GM21717 (cell line): ENCODE measurements at regions not wholly inside any gene's neighbourhood (a gene's known extent, or its start where the extent isn't known, plus 50 kb on each side); places are given as distances from the start of the nearest gene placed in this dataset.
"Not testable (repeated sequence)": the region's sequence is repeated elsewhere in the genome, so short reads cannot be mapped to it uniquely, and the experiment has no call there.

Source experiments
- ATAC-seq: cut with Tn5 transposase; IDR thresholded peaks from one replicate; pipeline ENCODE4 v1.9.1; 2021; ENCODE audit warnings: mild to moderate bottlenecking, moderate library complexity; ENCODE audit not compliant: unreplicated experiment

DNA sequence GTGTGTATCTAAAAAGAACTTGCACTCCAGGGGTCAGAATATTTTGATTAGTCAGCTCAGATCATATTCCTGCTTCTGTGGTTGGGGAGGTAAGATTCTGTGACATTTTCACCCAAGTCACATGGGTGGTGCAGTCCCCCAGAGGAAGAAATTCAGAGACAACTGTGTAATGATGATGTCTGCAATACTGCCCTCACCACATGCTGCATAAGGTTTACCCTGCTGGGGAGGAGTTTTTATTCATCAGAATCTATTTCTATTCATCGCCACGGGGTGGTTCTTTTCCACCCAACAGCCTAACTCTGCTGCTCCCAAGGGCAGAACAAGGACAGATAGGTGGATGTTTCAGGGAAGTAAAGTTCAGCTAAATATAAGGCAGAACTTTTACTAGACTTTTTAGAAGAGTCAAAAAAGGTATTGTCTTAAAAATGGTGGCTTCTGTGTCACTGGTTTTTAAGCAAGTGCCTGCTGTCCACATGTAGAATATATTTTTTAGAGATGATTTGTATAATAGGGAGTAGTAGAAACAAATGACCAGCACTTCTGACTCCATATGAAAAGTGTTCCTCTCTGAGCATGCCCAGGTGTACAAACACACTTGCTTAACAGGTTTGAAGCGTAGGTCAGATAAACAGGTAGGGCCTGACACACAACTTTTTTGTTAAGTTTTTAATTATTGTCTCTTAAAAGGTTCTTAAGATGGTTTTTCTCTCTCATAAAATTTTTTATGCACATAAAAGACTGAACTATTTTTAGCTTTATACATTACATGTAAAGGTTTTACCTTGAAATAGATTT, 352.7 kb downstream of the LRRC70 start:
- ATAC-seq = no peak

- ATAC-seq = no peak
These were observed 343.6 kb downstream of the LRRC70 start for GRCh38 chr5:62922191-62922590.

DNA sequence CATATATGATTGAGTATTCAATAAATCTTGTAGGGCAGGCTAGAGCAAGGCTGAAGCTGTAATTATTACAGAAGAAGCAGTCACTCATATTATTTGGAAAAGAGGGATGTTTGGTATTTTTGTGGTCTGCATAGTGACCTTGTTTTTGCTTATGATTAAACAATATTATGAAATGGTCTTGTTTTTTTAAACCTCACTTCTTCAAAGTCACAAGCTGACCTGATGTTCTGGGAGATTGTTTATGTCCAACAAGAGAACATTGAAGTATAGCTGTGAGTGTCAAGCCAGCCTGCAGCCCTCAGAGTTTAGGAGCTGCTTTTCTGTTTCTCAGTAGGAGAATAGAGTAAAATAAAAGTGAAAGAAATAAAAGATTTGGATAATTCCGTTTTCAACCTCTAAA, 342.2 kb downstream of the LRRC70 start:
- no peak for ATAC-seq

GRCh38 chr5:62909326-62909725, 330.7 kb downstream of the LRRC70 start:
- no peak for ATAC-seq

DNA sequence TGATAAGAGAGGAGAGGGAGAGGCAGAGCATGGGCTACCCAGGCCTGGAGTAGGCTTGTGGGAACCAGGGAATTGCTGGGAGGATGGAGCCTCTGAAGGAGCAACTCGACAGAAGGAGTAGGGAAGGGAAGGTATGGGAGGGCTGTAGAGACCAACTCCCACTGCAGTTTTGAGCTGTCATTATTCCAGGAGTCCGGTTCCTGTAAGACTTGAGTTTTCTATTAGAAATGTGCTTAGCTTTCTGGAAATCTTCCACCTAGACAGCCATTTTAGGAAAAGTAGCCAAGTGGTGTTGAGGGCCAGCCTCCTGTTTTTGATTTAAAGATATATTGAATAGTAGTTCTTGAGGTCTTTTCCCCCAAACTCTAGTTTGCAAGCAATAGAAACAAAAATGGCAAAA, 323.5 kb downstream of the LRRC70 start:
- no peak for ATAC-seq

DNA sequence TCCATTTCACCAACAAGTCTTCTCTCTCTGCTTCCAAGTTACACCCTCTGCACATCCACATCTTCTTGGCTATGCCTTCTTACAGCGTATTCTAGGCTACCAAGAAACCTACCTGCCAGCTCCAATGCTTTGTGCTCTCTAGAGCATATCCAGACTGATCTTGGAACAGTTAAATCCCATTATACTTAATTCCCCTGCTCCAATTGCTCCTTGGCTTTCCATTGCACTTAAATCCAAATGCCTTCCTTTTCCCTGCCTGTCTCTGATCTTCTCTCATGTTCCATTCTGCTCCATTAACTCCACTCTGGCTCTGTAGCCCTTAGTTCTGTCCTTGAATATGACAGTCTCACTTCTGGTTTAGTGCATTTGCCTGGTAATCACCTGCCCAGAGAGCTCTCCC, 322.4 kb downstream of the LRRC70 start:
- ATAC-seq = no peak

GRCh38 chr5:62896121-62896893, 317.7 kb downstream of the LRRC70 start:
- ATAC-seq = no peak

DNA sequence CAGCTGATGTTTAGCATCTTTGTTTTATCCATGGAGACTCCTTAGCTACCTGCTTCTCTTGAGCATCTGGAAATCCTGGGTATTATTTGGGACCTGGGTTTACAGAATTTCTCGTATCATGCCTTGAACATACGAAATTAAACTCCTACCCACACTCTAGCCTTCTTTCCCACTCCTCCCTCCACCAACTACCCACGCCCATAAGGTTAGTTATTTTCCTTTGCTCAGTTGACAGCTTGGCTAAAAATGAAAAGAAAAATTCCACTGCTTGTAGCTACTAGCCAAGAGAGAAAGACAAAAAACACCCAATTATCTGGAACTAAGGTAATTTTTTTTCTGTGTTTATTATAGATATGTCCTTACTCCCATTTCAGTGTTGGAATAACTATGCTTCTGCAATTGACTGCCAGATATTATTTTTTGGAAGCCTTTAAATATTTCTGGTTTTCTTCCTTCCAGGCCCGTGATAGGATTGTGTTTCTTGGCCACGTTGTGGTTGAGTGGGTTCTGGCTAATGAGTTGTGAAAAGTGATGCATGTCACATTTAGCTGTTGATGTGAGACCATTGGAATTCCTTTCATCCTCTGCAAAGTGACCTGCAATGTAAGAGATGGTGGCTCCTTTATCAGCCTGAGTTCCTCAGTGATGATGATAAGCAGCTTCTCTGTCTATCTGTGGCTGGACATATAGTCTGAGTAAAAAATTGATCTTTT, 308.1 kb downstream of the LRRC70 start:
- no peak for ATAC-seq

DNA sequence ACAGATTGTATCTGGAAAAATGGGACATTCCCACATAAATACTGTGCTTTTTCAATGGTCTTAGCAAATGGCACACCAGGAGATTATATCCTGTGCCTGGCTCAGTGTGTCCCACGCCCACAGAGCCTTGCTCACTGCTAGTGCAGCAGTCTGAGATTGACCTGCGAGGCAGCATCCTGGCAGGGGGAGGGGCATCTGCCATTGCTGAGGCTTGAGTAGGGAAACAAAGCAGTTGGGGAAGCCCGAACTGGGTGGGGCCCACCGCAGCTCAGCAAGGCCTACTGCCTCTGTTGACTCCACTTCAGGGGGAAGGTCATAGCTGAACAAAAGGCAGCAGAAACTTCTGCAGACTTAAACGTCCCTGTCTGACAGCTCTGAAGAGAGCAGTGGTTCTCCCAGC, 258.7 kb downstream of the LRRC70 start:
- ATAC-seq = not testable (repeated sequence)

DNA sequence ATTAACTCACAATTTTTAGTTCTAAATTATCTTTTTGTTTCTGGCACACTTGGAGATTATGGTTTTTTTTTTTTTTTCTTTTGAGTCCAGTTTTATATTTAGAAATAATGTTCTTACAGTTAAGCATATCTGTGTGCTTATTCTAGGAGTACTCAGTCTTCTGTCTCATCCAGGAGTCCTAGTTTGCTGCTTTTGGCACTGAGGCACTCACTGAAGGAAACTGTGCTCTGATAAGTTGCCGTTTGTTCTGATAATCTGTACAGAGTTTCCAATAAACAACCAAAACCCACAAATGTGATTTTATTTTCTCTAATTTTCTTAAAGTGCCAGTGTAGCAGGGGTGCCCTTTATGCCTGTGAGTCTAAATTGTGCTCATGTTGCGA, 251.0 kb downstream of the LRRC70 start:
- no peak for ATAC-seq

GRCh38 chr5:62828742-62829603, 250.4 kb downstream of the LRRC70 start:
- no peak for ATAC-seq

- no peak for ATAC-seq
These were observed 247.1 kb downstream of the LRRC70 start for GRCh38 chr5:62825623-62826220.

DNA sequence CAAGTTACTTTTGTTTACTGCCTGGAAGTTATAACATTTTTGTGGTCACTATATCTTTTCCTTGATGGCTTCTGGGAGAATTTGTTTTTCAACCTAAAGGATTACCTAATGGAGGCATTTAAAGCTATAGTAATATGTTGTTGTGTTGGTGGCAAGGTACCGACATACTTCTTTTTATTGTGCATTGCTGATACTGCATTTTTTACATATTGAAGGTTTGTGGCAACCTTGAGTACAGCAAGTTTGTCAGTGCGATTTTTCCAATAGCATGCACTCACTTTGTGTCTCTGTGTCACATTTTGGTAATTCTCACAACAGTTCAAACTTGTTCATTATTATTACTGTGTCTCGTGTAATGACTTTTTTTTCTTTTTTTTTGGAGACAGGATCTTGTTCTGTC, 246.3 kb downstream of the LRRC70 start:
- no peak for ATAC-seq

GRCh38 chr5:62817043-62817442, 238.4 kb downstream of the LRRC70 start:
- not testable (repeated sequence) for ATAC-seq

DNA sequence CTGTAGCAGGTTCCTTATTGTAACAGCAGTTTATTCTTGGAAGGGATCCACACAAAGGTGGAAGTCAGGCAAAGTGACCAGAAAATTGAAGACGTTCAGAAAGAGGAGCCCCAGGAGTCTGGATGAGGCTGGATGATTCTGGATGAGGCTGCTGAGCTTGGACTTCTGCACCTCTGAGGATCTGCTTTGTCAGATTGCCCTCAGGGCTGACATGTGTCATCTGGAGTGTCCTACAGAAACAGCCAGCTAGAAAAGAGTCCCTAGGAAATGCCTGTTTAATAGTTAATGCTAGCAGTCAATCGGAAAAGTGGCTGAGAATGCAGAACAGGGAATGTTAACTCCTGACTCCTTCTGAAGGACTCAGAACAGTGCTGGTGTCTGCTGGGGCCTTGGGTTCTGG, 236.4 kb downstream of the LRRC70 start:
- ATAC-seq = no peak

DNA sequence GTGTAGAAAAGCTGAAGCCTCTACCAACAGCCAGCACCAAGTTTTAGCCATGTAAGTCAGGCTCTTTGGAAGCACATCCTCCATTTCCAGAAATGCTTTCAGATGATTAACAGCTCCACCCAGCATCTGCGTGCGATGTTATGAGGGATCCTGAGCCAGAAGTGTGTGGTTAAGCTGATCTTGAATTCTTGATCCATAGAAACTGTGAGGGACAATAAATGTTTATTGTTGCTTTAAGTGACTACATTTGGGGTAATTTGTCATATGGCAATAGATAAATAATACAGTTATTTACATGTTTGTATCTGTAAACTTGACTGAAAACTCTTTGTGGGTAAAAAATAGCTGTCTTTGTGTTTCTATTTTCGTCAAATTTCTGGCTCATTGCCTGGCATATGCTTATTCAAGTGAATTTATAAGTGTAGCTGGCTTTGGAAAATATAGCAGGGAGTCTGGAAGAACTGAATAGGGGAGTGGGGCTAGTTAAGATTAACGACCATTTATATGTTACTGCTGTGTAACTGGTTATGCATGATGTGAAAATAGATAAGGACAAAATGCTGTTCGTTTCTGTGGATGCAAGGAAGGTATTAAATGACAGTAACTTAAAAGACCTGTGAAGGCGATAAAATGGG, 234.1 kb downstream of the LRRC70 start:
- no peak for ATAC-seq

GRCh38 chr5:62804819-62805218, 226.2 kb downstream of the LRRC70 start:
- ATAC-seq = not testable (repeated sequence)

GRCh38 chr5:62795926-62796325, 217.3 kb downstream of the LRRC70 start:
- no peak for ATAC-seq

DNA sequence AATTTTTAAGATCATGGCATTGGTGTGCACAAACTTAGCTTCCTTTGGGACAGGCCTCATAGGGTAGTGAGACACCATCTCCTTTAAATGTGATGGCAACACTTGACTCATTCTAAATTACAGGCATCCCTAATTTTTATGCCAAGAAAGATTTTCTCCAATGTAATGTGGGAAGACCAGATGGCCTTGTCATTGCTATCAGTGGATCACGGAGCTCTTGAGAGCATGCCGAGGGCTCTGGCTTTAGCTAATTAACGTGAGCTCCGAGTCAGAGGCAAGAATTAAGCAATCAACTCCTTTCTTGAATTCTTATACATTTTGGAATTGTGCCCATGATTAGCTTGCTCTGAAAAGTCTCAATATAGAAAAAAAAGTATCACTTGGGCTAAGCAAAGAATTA, 215.8 kb downstream of the LRRC70 start:
- no peak for ATAC-seq

DNA sequence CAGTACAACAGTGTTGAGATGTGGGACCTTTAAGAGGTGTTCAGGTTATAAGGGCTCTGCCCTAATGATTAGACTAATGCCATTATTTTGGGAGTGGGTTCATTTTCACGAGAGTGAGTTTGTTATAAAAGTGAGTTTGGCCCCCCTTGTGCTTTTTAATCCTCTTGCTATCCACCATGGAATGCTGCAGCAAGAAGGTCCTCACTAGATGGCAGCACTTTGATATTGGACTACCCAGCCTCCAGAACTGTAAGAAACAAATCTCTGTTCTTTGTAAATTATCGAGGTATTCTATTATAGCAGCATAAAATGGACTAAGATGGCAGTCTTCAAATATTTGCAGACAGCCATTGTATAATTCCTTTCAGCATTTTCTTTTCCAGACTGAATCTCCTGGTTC, 212.4 kb downstream of the LRRC70 start:
- no peak for ATAC-seq
